GM21526 (cell line): ENCODE measurements at regions not wholly inside any gene's neighbourhood (a gene's known extent, or its start where the extent isn't known, plus 50 kb on each side); places are given as distances from the start of the nearest gene placed in this dataset.
"Not testable (repeated sequence)": the region's sequence is repeated elsewhere in the genome, so short reads cannot be mapped to it uniquely, and the experiment has no call there.

ENCODE experiments used
- ATAC-seq: cut with Tn5 transposase; IDR thresholded peaks from one replicate; pipeline ENCODE4 v1.9.1; 2021; ENCODE audit warnings: moderate library complexity; ENCODE audit not compliant: unreplicated experiment, low FRiP score

DNA sequence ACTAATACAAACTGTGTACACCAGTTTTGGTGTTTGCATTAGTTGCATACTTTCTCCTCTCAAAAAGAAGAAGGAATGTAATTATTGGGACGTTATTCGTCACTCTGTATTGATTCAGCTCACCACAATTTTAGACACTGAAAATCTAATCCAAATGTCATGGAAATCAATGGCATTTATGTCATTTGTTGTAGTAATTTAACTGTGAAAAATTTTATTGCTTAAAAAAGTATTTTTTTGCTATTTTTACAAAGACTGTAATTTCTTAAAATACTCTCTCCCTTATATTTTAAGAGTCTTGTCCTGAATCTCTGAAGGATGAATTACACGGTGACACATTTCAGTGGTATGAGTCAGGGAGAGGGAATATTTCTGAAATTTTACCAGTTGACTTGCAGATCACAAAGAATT is 2117.6 kb downstream of the PCDH9 start:
- no peak for ATAC-seq

DNA sequence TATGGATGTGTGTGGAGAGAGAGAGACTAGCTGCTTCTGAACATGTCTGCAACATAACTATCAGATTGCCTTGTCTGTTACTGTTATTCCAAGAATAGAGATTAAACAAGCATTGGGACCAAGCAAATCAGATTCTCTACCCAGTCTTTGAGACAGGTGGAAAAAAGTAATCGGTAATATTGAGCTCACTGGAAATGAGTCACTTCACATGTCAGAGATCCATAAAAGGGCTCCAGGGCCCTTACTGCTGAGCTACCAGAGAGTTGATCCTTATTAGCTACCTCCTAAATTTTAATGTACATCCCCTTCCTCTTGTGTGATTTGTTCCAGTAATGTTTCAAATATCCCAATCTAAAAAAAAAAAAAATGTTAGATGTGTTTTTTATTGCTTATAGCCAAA is 2118.0 kb downstream of the PCDH9 start:
- ATAC-seq, result no peak

DNA sequence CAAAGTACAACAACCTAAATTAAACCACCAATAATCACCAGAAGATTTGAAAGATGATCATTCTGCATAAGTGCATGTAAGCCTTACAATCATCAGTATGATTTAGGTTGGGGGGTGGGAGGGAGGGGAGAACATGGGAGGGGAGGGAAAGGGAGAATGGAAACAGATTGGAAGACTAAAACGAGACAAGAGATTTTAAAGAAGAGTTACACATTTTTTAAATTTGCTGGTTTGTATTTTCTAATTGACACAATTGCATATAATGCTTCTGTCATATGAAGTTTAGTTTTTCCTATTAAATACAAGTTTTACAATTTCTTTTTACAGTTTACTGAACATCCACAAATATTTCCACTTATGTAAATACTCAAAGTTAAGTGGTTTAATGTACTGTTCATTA is 2118.9 kb downstream of the PCDH9 start:
- ATAC-seq, result no peak

DNA sequence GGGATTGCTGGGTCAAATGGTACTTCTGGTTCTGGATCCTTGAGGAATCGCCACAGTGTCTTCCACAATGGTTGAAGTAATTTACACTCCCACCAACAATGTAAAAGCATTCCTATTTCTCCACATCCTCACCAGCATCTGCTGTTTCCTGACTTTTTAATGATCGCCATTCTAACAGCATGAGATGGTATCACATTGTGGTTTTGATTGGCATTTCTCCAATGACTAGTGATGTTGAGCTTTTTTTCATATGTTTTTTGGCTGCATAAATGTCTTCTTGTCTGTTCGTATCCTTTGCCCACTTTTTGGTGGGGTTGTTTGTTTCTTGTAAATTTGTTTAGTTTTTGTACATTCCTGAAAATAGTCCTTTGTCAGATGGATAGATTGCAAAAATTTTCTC is 2125.7 kb downstream of the PCDH9 start:
- ATAC-seq, result not testable (repeated sequence)

DNA sequence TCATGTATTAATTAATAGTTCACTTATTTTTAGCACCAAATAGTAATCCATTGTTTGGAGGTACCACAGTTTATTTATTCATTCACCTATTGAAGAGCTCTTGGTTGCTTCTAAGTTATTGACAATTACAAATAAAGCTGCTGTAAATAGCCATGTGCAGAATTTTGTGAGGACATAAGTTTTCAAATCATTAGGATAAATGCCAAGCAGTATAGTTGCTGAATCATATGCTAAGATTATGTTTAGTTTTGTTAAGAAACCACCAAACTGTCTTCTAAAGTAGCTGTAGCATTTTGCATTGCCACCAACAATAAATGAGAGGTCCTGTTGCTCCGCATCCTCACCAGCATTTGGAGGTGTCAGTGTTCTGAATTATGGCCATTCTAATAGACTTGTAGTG is 2126.8 kb downstream of the PCDH9 start:
- no peak for ATAC-seq

DNA sequence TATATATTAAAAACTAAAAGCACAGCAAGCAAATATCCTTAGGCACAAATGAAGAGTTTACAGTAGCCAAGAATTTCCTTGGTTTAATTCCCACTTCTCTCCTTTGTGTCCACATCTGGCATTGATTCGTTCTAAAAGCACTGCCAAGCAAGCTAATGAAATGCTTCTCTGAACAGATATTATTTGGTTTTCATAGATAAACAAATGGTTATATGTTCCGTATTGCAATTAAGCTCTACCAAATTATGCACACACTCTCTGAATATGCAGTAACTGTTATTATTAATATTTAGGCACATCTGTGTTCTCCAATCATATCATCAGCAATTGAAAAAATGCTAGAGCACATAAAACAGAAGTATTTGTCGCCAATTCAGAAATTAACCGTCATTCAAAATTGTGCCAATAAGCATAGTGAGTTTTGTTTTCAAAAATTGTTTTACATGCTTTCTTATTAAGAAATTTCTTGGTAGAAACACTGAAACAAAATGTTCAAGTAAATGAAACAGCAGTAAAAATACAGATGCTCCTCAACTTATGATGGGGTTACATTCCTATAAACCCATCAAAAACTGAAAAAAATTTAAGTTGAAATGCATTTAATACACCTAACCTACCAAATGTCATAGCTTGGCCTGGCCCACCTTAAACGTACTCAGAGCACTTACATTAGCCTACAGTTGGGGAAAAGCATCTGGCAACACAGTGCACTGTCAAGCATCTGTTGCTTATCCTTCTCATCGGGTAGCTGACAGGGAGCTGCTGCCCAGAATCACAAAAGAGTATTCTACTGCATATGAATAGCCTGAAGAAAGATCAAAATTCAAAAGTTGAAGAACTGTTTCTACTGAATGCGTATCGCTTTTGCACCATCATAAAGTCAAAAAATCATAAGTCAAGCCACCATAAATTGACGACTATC is 2134.7 kb downstream of the PCDH9 start:
- no peak for ATAC-seq

DNA sequence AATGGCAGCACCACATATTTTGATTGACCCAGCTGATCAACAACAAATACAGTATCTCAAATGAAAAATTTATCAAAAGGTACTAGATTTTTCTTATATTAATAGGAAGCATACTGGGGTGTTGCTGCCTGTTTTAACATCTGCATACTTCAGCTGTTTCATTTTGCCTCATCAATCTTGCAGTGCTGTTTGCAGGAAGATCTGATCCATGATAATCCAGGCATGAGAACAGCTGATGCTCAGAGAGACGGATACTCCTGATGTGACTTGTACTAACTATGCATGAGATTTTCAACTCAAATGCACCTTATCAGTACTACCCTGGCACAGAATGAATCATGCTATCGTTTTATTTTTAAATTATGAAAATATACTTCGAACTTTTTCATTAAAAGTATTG is 2136.8 kb downstream of the PCDH9 start:
- ATAC-seq, result no peak

DNA sequence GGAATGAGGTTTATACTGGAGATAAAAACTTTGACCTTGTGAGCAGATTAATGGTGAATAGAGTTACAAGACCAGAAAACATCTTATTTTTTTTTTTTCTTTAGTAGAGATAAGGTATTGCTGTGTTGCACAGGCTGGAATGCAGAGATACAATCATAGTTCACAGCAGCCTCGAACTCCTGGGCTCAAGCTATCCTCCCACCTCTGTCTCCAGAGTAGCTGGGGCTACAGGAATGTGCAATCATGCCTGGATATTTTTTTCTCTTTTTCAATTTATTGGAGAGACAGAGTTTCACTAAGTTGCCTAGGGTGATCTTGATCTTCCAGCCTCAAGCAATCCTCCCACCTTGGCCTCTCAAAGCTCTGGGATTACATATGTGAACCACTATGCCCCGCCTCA is 2139.1 kb downstream of the PCDH9 start:
- ATAC-seq, result no peak

DNA sequence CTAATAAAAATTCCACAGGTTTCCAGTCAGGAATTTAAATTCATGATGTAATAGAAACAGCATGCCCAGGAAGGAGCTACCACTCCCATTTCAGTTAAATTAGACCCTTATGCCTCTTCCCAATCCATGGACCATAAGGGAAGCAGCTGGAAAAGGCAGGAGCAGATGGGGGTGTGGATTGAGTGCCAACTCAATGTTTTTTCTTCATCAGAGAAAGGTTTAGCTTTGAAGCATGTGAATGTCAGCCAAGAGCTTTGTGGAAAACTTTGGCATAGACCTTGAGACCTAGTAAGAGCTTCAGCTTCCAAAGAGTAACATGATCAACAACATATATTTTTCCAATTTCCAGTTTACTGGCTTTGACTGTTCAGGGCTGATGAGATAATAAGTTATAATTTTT is 2139.9 kb downstream of the PCDH9 start:
- no peak for ATAC-seq

DNA sequence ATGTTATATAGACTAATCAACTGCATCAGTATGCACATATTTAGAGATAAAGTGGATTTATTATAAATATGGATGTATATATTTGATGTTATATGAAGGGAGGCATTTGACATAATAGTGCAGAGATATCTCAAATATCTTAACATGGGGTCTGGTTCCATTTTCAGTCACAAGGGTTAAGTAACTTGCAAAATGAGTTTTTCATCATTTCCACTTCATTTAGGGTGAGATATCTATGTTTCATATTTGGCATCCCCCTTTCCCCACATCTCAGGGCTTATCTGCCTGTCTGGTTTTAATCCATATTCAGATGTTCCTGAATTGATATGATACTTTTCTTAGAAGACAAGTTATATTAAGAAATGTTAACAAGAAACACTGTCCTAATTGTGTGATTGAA is 2141.2 kb downstream of the PCDH9 start:
- ATAC-seq, result no peak

DNA sequence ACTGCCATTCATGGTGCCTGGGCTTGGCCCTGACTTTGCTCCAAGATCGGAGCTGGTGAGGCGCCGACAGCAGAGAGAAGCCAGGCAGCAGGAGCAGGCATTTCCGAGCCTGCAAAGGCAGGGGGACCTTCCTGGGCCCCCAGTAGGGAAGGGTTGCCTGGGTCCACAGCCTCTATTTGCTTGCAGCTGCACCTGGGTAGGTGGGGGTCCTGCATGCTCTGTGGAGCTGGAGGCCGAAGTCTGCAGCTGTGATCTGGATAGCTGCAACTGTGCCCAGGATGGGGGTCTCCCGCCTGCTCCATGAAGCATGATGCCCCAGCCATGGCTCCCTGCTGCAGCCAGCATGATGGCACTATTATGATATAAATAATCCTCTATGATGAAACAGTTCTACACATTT is 2144.2 kb downstream of the PCDH9 start:
- ATAC-seq, result no peak

DNA sequence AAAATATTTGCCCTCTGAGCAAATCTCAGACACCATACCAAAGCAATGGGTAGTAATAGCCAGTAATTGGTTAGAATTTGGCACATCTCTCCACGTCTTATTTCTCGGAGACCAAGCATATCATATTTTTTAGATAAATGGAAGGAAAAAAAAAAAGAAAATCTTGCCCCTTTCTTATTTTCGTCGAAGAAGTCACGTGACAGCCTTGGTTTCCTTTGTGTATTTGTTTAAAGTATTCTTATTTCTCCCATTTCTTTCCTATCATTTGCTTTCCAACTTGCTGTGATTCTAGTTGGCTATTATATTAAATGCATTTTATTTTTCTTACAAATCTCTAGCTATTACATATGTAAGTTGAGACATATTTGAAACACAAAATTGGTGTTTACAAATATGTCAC is 2155.9 kb downstream of the PCDH9 start:
- no peak for ATAC-seq

DNA sequence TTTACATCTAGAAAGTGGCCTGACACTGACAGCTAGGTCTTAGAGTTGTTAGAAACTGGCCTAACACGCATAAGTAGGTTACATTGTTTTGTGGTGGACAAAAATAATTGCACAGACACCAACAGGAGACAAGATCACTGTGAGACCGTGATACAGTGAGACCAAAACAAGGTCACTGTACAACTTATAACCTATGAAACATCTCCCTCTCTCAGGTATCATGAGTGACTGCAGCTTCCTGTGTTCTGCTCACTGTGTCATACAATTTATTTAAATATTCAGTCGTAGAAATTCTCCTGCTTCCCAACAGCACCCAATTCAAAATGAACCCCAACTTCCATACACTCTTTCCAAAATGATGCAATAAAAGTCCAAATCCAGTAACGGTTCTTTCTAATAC is 2165.2 kb downstream of the PCDH9 start:
- no peak for ATAC-seq

DNA sequence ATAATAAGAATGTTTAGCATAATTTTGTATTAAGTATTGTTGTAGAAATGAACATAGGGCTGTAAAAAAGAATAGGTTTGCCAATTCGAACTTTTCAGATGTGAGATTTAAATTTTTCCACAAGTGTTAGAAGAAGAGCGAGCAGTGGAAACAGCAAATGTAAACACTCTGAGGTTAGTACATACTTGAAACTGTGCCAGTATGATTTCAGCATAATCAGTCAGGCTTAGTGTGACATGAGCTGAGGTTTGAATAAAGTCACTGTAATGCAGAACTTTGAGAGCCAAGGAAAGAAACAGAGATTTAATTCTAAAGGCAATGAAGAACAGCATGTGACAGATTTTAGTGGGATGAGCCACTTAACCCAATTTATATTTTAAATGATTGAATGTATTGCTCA is 2166.4 kb downstream of the PCDH9 start:
- no peak for ATAC-seq

DNA sequence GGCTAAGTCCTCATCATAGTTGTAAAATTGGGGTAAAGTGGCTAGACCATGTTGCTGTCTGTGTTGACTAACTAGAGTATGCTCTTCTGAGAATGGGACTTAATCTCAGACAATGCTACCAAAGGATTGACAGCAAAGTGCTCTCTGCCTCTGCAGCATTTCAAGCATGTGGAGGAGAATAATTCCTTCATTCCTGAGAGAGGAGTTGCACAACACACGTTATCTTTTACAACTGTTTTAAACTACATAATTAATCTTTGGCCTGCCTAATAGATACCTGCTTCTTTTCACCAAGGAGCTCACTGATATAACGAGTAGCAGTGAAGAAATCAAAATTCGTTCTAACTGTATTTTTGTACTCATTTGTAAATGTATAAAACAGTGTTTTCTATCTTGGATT is 2172.2 kb downstream of the PCDH9 start:
- no peak for ATAC-seq

DNA sequence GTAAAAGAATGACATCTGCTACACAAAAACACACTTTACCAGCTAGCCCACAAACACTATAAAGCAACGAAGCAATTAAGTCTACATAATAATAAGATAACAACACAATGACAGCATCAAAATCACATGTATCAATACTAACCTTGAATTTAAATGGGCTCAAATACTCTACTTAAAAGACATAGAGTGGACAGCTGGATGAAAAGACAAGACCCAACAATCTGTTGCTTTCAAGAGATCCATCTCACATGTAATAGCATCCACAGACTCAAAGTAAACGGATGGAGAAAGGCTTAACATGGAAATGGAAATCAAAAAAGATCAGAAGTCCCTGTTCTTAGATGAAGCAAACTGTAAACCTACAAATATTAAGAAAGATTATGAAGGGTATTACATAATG is 2175.9 kb downstream of the PCDH9 start:
- no peak for ATAC-seq

DNA sequence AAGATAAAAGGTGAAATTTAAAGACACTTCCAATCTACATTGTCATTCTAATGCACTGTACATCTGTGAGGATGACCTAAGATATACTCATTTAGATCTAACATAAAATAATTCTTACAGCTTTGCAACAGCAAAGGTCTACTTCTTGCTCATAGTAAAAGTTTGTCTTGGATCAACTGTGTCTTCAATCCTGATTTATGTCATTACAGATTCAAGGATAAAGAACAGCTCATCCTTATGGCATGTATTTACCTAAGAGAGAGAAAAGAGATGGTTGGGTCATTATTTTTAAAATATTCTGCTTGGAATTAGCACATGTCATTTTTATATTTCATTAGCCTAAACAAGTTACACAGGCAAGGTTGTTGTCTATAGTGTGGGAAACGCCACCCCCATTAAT is 2193.1 kb downstream of the PCDH9 start:
- ATAC-seq, result no peak

DNA sequence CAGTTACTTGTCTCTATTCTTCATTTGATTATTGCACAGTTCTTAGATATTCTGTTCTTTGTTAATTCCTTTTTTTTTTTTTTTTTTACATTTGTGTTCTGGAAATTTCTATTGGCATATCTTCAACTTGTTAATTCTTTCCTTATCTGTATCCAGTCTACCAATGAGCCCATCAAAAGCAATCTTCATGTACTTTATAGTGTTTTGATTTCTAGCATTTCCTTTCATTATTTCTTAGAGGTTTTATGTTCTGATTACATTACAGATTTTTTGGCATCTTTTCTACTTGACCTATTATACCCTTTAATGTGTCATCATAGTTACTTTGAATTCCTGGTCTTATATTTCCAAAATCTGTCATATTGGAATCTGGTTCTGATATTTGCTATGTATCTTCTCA is 2194.8 kb downstream of the PCDH9 start:
- no peak for ATAC-seq

DNA sequence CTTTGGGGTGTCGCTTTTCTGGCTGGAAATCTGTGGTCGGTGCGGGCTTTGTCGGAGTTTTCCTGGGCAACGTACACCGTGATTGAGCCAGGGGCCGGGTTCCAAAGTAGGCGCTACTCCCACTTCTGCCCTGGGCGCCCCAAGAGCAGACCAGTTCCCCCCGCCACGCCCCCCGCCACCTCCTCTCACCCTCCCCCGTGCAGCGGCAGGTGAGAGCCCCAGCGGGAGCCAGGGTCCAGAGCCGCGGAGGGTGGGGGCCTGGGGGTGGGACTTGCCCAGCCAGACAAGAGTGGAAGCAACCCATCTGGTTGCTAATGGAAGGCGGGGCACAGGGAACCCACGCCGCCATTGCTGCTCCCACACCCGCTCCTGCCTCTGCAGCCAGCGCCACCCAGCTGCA is 2195.9 kb downstream of the PCDH9 start:
- ATAC-seq, result no peak

DNA sequence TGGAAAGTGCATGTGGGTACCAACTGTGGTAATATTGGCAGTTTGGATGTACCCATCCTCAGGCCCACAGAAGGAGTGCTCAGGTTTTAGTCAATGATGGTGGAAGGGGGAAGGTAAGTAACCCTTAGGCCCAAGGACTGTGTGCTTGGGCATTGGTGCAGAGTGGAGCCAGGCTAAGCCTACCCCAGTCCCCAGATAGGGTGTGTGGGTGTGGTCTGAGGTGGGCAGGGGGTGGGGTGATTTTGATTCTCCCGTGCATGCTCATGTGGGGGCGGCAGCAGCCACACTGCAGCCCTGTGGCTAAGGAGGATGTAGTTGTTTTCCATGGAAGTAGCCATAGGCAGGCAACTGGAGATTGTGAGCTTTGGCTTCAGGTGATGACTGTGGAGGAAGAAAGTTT is 2197.3 kb downstream of the PCDH9 start:
- ATAC-seq, result no peak

DNA sequence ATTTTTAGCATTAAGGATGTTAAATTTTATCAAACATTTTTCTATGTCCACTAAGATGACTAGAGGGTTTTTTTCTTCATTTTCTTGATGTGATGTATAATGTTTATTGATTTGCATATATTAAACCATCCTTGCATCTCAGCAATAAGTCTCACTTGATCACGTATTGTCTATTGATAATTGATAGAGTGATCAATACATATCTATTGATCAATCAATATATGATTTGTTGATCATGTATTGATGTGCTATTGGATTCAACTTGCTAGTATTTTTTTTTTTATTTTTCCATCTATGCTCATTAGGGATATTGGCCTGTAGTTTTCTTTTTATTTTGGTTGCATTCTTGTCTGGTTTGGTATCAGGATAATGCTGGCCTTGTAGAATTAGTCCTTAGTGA is 2202.0 kb downstream of the PCDH9 start:
- no peak for ATAC-seq

DNA sequence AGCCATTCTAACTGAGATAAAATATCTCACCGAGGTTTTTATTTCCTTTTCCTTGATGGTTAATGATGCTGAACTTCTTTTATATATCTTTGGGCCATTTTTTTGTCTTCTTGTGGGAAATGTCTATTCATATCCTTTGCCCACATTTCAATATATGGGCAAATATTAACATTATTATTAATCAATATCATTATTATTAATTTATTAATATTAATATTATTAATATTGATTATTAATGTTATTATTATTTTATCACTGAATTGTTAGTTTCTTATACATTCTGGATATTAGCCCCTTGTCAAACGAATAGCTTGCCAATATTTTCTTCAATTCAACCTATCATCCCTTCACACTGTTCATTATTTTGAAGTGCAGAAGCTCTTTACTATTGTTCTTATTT is 2203.6 kb downstream of the PCDH9 start:
- ATAC-seq, result no peak

DNA sequence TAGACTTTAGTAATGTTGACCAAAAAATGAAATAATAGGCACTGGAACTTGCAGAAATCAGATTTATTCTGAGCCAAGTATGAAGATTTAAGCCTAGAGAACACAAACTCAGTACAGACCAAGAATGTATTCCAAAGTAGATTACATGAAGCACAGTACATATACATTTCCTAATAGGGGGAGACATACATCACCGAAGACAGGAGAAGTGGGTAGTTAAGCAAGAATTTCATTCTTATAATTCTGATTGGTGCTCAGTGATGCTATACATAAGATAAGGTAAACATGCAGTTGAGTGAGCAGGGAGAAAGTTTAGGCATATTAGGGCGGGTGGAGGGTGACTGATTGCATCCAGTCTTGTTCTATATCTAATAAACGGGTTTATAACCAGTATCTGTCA is 2218.8 kb downstream of the PCDH9 start:
- ATAC-seq, result no peak
